GM12878 (cell line): ENCODE measurements at regions not wholly inside any gene's neighbourhood (a gene's known extent, or its start where the extent isn't known, plus 50 kb on each side); places are given as distances from the start of the nearest gene placed in this dataset.

Experiments used
- ATAC-seq: fragments of 200-7000 bp; cut with Tn5 transposase; 3 replicates; pipeline ENCODE4 v1.9.1; 2020; ENCODE audit warnings: mild to moderate bottlenecking, moderate library complexity
- BruUV-seq: library from RNA; stranded (reverse); fragments of 400-500 nt; replicated peaks from 2 replicates; lab custom pipeline; 2021; lab: Mats Ljungman, UMichigan
- CTCF ChIA-PET: fragments of 300-600 bp; sonication (Branson Sonifier 250); formaldehyde crosslinking; extraction: SDS; loops from one replicate; lab custom pipeline; 2021; ENCODE audit warnings: inconsistent platforms; lab: Yijun Ruan, JAX
- POLR2A ChIA-PET: fragments of 350-600 bp; formaldehyde crosslinking; extraction: SDS; loops from one replicate; lab custom pipeline; 2021; ENCODE audit warnings: inconsistent platforms; lab: Charles Lee
- RAD21 ChIA-PET: fragments of 300-600 bp; sonication (Branson Sonifier 250); formaldehyde crosslinking; loops from one replicate; lab custom pipeline; 2023; ENCODE audit warnings: antibody characterized with exemption; ENCODE audit not compliant: unreplicated experiment; lab: Charles Lee
- SMC1A ChIA-PET: fragments of 300-600 bp; sonication (Branson Sonifier 250); formaldehyde crosslinking; loops from one replicate; lab custom pipeline; 2023; ENCODE audit not compliant: unreplicated experiment, uncharacterized antibody; lab: Charles Lee
- DNase-seq: peaks from one replicate; pipeline ENCODE4 v3.0.0-alpha.2; 2011; ENCODE audit warnings: low read depth, low spot score
- FAIRE-seq: peaks from 3 replicates; lab custom pipeline; 2011; peaks lifted over from hg19 to GRCh38; lab: Jason Lieb, UNC
- H2AFZ ChIP-seq: 2 replicates; pipeline ENCODE4 v1.6.0; 2011; ENCODE audit warnings: low read depth, low read length, control low read depth; ENCODE audit not compliant: control insufficient read depth
- H3K27ac ChIP-seq: 2 replicates; pipeline ENCODE4 v1.5.1; 2011; ENCODE audit warnings: control low read depth; ENCODE audit not compliant: control insufficient read depth, insufficient read depth
- H3K27me3 ChIP-seq, 2 experiments: replicated peaks in 1 of 2; 2 replicates each; pipeline versions ENCODE4 v1.6.0 to v1.6.1; 2011; ENCODE audit warnings: low read length in 1 of 2; ENCODE audit not compliant: control insufficient read depth in 2 of 2, insufficient read depth in 2 of 2
- H3K36me3 ChIP-seq, 2 experiments: 2 replicates each; pipeline ENCODE4 v1.5.1; 2011; ENCODE audit warnings: low read length in 1 of 2; ENCODE audit not compliant: control insufficient read depth in 2 of 2, insufficient read depth in 2 of 2
- H3K4me1 ChIP-seq: 2 replicates; pipeline ENCODE4 v1.6.1; 2011; ENCODE audit warnings: mild to moderate bottlenecking, low read length, moderate library complexity, mixed read lengths; ENCODE audit not compliant: control insufficient read depth, insufficient read depth
- H3K4me2 ChIP-seq: 2 replicates; pipeline ENCODE4 v1.6.0; 2011; ENCODE audit warnings: control low read depth; ENCODE audit not compliant: control insufficient read depth, insufficient read depth
- H3K4me3 ChIP-seq: fragments of 200-600 bp; sonication (generic); 2 replicates; pipeline ENCODE4 v1.5.1; 2016
- H3K79me2 ChIP-seq: 2 replicates; pipeline ENCODE4 v1.6.0; 2011; ENCODE audit warnings: low read length; ENCODE audit not compliant: control insufficient read depth, insufficient read depth
- H3K9ac ChIP-seq: 2 replicates; pipeline ENCODE4 v1.8.0; 2011; ENCODE audit warnings: low read length, control low read depth, mixed read lengths; ENCODE audit not compliant: control insufficient read depth, insufficient read depth
- H3K9me3 ChIP-seq: replicated peaks from 3 replicates; pipeline ENCODE4 v1.5.1; 2011; ENCODE audit warnings: mild to moderate bottlenecking, low read length; ENCODE audit not compliant: control insufficient read depth, insufficient read depth
- H4K20me1 ChIP-seq: 2 replicates; pipeline ENCODE4 v1.6.0; 2011; ENCODE audit not compliant: control insufficient read depth, insufficient read depth
- ATF2 ChIP-seq: IDR thresholded peaks from 2 replicates; pipeline ENCODE4 v1.6.1; 2012; ENCODE audit warnings: low read length, inconsistent platforms
- GATAD2B ChIP-seq: fragments of 450-650 bp; conservative IDR thresholded peaks from 2 replicates; pipeline ENCODE4 v1.6.1; 2017; ENCODE audit warnings: low read depth, mild to moderate bottlenecking, moderate library complexity
- IKZF1 ChIP-seq: fragments of 450-650 bp; conservative IDR thresholded peaks from 2 replicates; pipeline ENCODE4 v1.6.1; 2017; ENCODE audit warnings: antibody characterized with exemption, mild to moderate bottlenecking
- IKZF2 ChIP-seq, 2 experiments: fragments of 450-650 bp; IDR thresholded peaks; 2 replicates each; pipeline ENCODE4 v1.6.1; 2017; ENCODE audit warnings: mild to moderate bottlenecking in 2 of 2, moderate library complexity in 2 of 2
- IRF4 ChIP-seq: IDR thresholded peaks from 2 replicates; pipeline ENCODE4 v1.6.1; 2011; ENCODE audit warnings: low read depth, low read length
- MTA3 ChIP-seq: IDR thresholded peaks from 2 replicates; pipeline ENCODE4 v1.6.1; 2012; ENCODE audit warnings: low read length, inconsistent platforms, borderline replicate concordance
- NBN ChIP-seq: fragments of 450-650 bp; IDR thresholded peaks from 2 replicates; pipeline ENCODE4 v1.6.1; 2016
- NKRF ChIP-seq: fragments of 450-650 bp; conservative IDR thresholded peaks from 2 replicates; pipeline ENCODE4 v1.6.1; 2017; ENCODE audit warnings: mild to moderate bottlenecking, moderate library complexity
- NR2F1 ChIP-seq: fragments of 450-650 bp; conservative IDR thresholded peaks from 2 replicates; pipeline ENCODE4 v1.6.1; 2017; ENCODE audit warnings: mild to moderate bottlenecking
- NRF1 ChIP-seq: conservative IDR thresholded peaks from 2 replicates; pipeline ENCODE4 v1.6.1; 2011; ENCODE audit warnings: mild to moderate bottlenecking, low read depth, low read length, improper control_type of control experiment
- RELB ChIP-seq: fragments of 450-650 bp; IDR thresholded peaks from 2 replicates; pipeline ENCODE4 v1.6.1; 2017; ENCODE audit warnings: low read depth, mild to moderate bottlenecking, moderate library complexity
- REST ChIP-seq: IDR thresholded peaks from 2 replicates; pipeline ENCODE4 v1.6.1; 2012; ENCODE audit warnings: mild to moderate bottlenecking, low read depth, low read length
- WGBS: methylation state at CpG from one replicate; pipeline ENCODE4 v1.1.6; 2016; ENCODE audit warnings: low lambda C conversion rate; ENCODE audit not compliant: insufficient replicate concordance, insufficient coverage; ENCODE audit errors: missing lambda C conversion rate; 5-methylcytosine and 5-hydroxymethylcytosine counted together
- in situ Hi-C: fragments of 300-500 bp; cut with MboI; formaldehyde crosslinking; loops from 9 replicates; pipeline ENCODE4 v1.14.3; 2018; ENCODE audit warnings: mixed read lengths
- intact Hi-C: fragments of 100-400 bp; cut with micrococcal nuclease; formaldehyde crosslinking; loops from one replicate; pipeline ENCODE4 v1.14.2; 2022; ENCODE audit not compliant: unreplicated experiment

- ChIA-PET CTCF (no interaction called here), RAD21 (interaction anchor here (1.0 kb wide), 1 partner anchor 21 kb away, joined by 3 read pairs; no protein-coding TSS in a partner anchor), POLR2A (no interaction called here), SMC1A (interaction anchor here (0.6 to 2.9 kb wide), 9 partner anchors 10 to 390 kb away, joined by 3 to 6 read pairs (median 4); no protein-coding TSS in a partner anchor)
- Histone ChIP-seq H3K4me3 (no peak overlapping the region), H4K20me1 (no peaks in the 10 kb centered on the region), H3K36me3 (no peaks in the 10 kb centered on the region), H3K4me1 (no peaks in the 10 kb centered on the region), H3K9ac (no peak overlapping the region), H2AFZ (no peak overlapping the region), H3K4me2 (no peak overlapping the region), H3K27me3 (no peaks in the 10 kb centered on the region), H3K9me3 (no peaks in the 10 kb centered on the region), H3K27ac (no peak overlapping the region), H3K79me2 (no peaks in the 10 kb centered on the region)
- ATAC-seq (peak; percentile 99), DNase-seq (peak; percentile 44), FAIRE-seq (no peak)
- intact Hi-C loops, result loop anchor here (5.0 kb wide), 1 partner anchor 122 kb away; no protein-coding TSS in a partner anchor
- 5% methylated on average over 8 of the region's 8 CpGs for WGBS
- BruUV-seq, result no TSS peak
- in situ Hi-C loops, result no loop called here
- TF ChIP-seq NRF1, result no peak
- TF ChIP-seq REST, result no peak
- TF ChIP-seq IKZF1, result peak; percentile 51; the same call in 1 of the 2 replicates
- no peak for TF ChIP-seq NKRF
- TF ChIP-seq NR2F1, result peak; percentile 57
- TF ChIP-seq NBN, result 0 out of 2 replicates have a peak, but pooled peaks have one; percentile 54
- TF ChIP-seq GATAD2B, result 0 out of 2 replicates have a peak, but pooled peaks have one; percentile 40
- no peak for TF ChIP-seq MTA3
- TF ChIP-seq IRF4, result 0 out of 2 replicates have a peak, but pooled peaks have one; percentile 31
- TF ChIP-seq ATF2, result no peak
- 0 out of 2 replicates have a peak, but pooled peaks have one; percentile 65 for TF ChIP-seq RELB
- peak; percentile 62 to 72; a peak in 3 of 4 replicates for TF ChIP-seq IKZF2 (IDR thresholded peaks at IDR 0.05)
Observed at GRCh38 chr10:89929282-89930026, 228.1 kb downstream of the KIF20B start.
